ENCODE measurements at regions not wholly inside any gene's neighbourhood (a gene's known extent, or its start where the extent isn't known, plus 50 kb on each side); places are given as distances from the start of the nearest gene placed in this dataset.

DNA sequence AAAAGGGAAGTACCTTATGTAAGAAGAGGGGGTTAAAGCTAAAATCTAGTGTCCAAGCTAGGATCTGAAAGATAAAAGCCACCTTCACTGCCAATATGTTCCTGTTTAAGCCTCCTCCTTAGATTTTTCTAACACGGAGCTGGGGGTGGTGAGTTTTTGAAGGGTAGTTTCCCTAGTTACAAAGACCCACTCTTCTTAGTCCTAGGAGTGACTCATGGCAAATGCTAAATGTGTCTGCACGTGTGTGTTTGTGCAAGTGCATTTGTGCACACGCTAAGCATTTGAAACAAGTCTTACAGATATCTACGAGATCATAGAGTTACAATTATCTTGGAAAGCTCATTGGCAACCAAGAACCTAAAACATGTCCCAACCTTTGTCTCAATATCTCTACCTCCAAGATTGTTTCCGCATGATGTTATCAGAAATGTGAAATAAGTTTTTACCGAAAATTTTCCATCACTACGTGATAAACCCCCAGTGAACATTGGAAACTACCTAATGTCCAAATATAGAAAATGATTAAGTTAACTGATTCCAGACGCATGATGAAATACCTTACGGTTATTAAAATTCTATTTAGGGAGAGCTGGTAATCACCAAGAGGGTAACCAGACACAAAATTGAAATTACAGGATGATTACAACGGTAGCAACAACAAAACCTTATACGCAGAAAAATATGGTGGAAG lies 78.0 kb upstream of the HRH2 start:
- H3K9me3 ChIP-seq (ENCODE audit: control insufficient read depth, insufficient read depth, low read length): no peaks in the 10 kb centered on the region
- no peak overlapping the region for H3K4me3 ChIP-seq (ENCODE audit: low read depth, low read length)
- H3K27ac ChIP-seq (ENCODE audit: low read depth, low read length): no peak overlapping the region
- no peaks in the 10 kb centered on the region for H3K4me1 ChIP-seq (ENCODE audit: control insufficient read depth, insufficient read depth, low read length)
- no peaks in the 10 kb centered on the region for H3K36me3 ChIP-seq (ENCODE audit: control insufficient read depth, insufficient read depth, low read length)
- no peaks in the 10 kb centered on the region for H3K27me3 ChIP-seq (ENCODE audit: control insufficient read depth, insufficient read depth, low read length)
- DNase-seq (ENCODE audit: low read depth in 4 of 6, low spot score in 6 of 6): no peak
- no CpG with 5 or more reads among the region's 11 CpGs for WGBS (ENCODE audit: insufficient coverage)

- no peaks in the 10 kb centered on the region for H3K36me3 ChIP-seq (ENCODE audit: control insufficient read depth, insufficient read depth, low read length)
- no peak overlapping the region for H3K4me3 ChIP-seq (ENCODE audit: low read depth, low read length)
- no peak overlapping the region for H3K27ac ChIP-seq (ENCODE audit: low read depth, low read length)
- no peaks in the 10 kb centered on the region for H3K9me3 ChIP-seq (ENCODE audit: control insufficient read depth, insufficient read depth, low read length)
- no peaks in the 10 kb centered on the region for H3K4me1 ChIP-seq (ENCODE audit: control insufficient read depth, insufficient read depth, low read length)
- no peak for DNase-seq (ENCODE audit: low read depth in 4 of 6, low spot score in 6 of 6)
- WGBS (ENCODE audit: insufficient coverage): 57% methylated on average over 2 of the region's 4 CpGs
- H3K27me3 ChIP-seq (ENCODE audit: control insufficient read depth, insufficient read depth, low read length): no peaks in the 10 kb centered on the region
Observed at GRCh38 chr5:175582697-175583096, 75.2 kb upstream of the HRH2 start.

GRCh38 chr5:175585567-175585966 lies 72.3 kb upstream of the HRH2 start:
- Histone ChIP-seq H3K4me1 (ENCODE audit: control insufficient read depth, insufficient read depth, low read length) (no peaks in the 10 kb centered on the region), H3K36me3 (ENCODE audit: control insufficient read depth, insufficient read depth, low read length) (no peaks in the 10 kb centered on the region), H3K9me3 (ENCODE audit: control insufficient read depth, insufficient read depth, low read length) (no peaks in the 10 kb centered on the region), H3K27me3 (ENCODE audit: control insufficient read depth, insufficient read depth, low read length) (no peaks in the 10 kb centered on the region), H3K4me3 (ENCODE audit: low read depth, low read length) (no peak overlapping the region), H3K27ac (ENCODE audit: low read depth, low read length) (no peak overlapping the region)
- 79% methylated on average over 5 of the region's 5 CpGs for WGBS (ENCODE audit: insufficient coverage)
- no peak for DNase-seq (ENCODE audit: low read depth in 4 of 6, low spot score in 6 of 6)

DNA sequence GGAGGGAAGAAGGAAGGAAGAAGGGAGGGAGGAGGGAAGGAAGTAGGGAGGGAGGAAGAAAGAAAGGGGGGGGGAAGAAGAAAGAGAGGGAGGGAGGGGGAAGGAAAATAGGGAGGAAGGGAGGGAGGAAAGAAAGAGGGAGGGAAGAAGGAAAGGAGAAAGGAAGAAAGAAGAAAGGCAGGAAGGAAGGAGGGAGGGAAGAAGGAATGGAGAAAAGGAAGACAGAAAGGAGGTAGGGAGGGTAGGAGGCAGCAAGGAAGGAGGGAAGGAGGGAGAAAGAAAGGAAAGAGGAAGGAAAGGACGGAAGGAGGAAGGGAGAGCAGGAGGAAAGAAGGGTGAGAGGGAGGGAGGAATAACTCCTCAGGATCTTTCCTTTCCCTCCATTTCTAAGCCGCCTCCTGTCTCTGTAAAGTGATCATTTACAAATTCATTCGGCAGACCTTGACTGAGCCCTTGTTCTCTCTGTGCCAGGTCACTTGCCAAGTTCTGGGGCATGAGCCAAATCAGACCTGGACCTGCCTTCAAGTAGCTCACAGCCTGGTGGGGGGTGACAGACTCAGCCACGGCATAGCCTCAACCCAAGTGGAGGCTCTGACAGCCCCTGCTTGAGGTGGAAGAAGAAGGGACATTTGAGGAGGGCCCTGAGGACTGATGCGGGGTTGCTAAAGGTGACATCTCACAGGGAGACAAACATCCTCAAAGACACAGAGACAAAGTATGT lies 69.0 kb upstream of the HRH2 start:
- no peaks in the 10 kb centered on the region for H3K27me3 ChIP-seq (ENCODE audit: control insufficient read depth, insufficient read depth, low read length)
- no peak overlapping the region for H3K27ac ChIP-seq (ENCODE audit: low read depth, low read length)
- no peaks in the 10 kb centered on the region for H3K4me1 ChIP-seq (ENCODE audit: control insufficient read depth, insufficient read depth, low read length)
- no peaks in the 10 kb centered on the region for H3K9me3 ChIP-seq (ENCODE audit: control insufficient read depth, insufficient read depth, low read length)
- WGBS (ENCODE audit: insufficient coverage): 49% methylated on average over 3 of the region's 5 CpGs
- no peaks in the 10 kb centered on the region for H3K36me3 ChIP-seq (ENCODE audit: control insufficient read depth, insufficient read depth, low read length)
- DNase-seq (ENCODE audit: low read depth in 4 of 6, low spot score in 6 of 6): no peak
- no peak overlapping the region for H3K4me3 ChIP-seq (ENCODE audit: low read depth, low read length)

DNA sequence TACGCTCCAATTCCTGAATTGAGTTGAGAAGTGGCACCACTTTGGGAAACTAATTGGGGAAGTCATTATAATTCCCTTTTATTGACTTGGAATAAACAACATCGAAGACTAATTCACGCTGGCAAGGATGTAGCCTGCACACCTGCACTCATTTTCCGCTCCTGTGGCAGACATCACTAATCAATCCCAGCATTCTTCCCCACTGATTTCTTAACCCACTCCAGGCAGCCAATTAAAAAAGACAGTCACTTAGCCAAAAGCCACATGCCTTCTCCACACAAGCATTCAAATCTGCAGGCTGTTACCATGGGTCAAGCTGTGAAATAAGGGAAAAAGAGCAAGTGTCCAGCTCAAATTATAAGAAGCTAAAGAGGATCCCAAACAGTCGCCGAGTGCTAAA lies 68.2 kb upstream of the HRH2 start:
- Histone ChIP-seq H3K27me3 (ENCODE audit: control insufficient read depth, insufficient read depth, low read length) (no peaks in the 10 kb centered on the region), H3K27ac (ENCODE audit: low read depth, low read length) (no peak overlapping the region), H3K4me1 (ENCODE audit: control insufficient read depth, insufficient read depth, low read length) (no peaks in the 10 kb centered on the region), H3K9me3 (ENCODE audit: control insufficient read depth, insufficient read depth, low read length) (no peaks in the 10 kb centered on the region), H3K4me3 (ENCODE audit: low read depth, low read length) (no peak overlapping the region), H3K36me3 (ENCODE audit: control insufficient read depth, insufficient read depth, low read length) (no peaks in the 10 kb centered on the region)
- no peak for DNase-seq (ENCODE audit: low read depth in 4 of 6, low spot score in 6 of 6)
- WGBS (ENCODE audit: insufficient coverage): 76% methylated on average over 5 of the region's 6 CpGs

GRCh38 chr5:175590471-175590881 lies 67.4 kb upstream of the HRH2 start:
- Histone ChIP-seq H3K9me3 (ENCODE audit: control insufficient read depth, insufficient read depth, low read length) (no peaks in the 10 kb centered on the region), H3K4me1 (ENCODE audit: control insufficient read depth, insufficient read depth, low read length) (no peaks in the 10 kb centered on the region), H3K4me3 (ENCODE audit: low read depth, low read length) (no peak overlapping the region), H3K27me3 (ENCODE audit: control insufficient read depth, insufficient read depth, low read length) (no peaks in the 10 kb centered on the region), H3K36me3 (ENCODE audit: control insufficient read depth, insufficient read depth, low read length) (no peaks in the 10 kb centered on the region), H3K27ac (ENCODE audit: low read depth, low read length) (no peak overlapping the region)
- no peak for DNase-seq (ENCODE audit: low read depth in 4 of 6, low spot score in 6 of 6)
- WGBS (ENCODE audit: insufficient coverage): 92% methylated on average over 1 of the region's 3 CpGs

DNA sequence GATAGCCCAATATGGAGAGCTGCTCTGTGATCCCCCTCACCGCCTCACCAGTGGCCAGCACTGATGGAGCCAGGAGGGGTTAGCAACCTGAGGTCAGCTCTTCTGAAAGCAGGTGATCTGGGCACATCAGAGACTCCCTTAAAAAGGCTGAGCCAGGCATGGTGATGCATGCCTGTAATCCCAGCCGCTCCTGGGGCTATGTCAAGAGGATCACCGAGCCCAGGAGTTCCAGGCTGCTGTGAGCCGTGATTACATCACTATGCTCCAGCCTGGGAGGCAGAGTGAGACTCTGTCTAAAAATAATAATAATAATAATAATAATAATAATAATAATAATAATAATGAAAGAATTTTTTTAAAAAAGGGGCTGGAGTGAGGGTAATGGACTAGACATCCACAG lies 66.6 kb upstream of the HRH2 start:
- H3K4me1 ChIP-seq (ENCODE audit: control insufficient read depth, insufficient read depth, low read length): no peaks in the 10 kb centered on the region
- WGBS (ENCODE audit: insufficient coverage): 92% methylated on average over 2 of the region's 4 CpGs
- no peak overlapping the region for H3K27ac ChIP-seq (ENCODE audit: low read depth, low read length)
- H3K4me3 ChIP-seq (ENCODE audit: low read depth, low read length): no peak overlapping the region
- no peak for DNase-seq (ENCODE audit: low read depth in 4 of 6, low spot score in 6 of 6)
- no peaks in the 10 kb centered on the region for H3K27me3 ChIP-seq (ENCODE audit: control insufficient read depth, insufficient read depth, low read length)
- H3K36me3 ChIP-seq (ENCODE audit: control insufficient read depth, insufficient read depth, low read length): no peaks in the 10 kb centered on the region
- no peaks in the 10 kb centered on the region for H3K9me3 ChIP-seq (ENCODE audit: control insufficient read depth, insufficient read depth, low read length)

- Histone ChIP-seq H3K36me3 (ENCODE audit: control insufficient read depth, insufficient read depth, low read length) (no peaks in the 10 kb centered on the region), H3K4me1 (ENCODE audit: control insufficient read depth, insufficient read depth, low read length) (no peaks in the 10 kb centered on the region), H3K9me3 (ENCODE audit: control insufficient read depth, insufficient read depth, low read length) (no peaks in the 10 kb centered on the region), H3K27ac (ENCODE audit: low read depth, low read length) (no peak overlapping the region), H3K27me3 (ENCODE audit: control insufficient read depth, insufficient read depth, low read length) (no peaks in the 10 kb centered on the region), H3K4me3 (ENCODE audit: low read depth, low read length) (no peak overlapping the region)
- no peak for DNase-seq (ENCODE audit: low read depth in 4 of 6, low spot score in 6 of 6)
Observed at GRCh38 chr5:175593794-175594193, 64.1 kb upstream of the HRH2 start.

- H3K4me3 ChIP-seq (ENCODE audit: low read depth, low read length): no peak overlapping the region
- no peaks in the 10 kb centered on the region for H3K27me3 ChIP-seq (ENCODE audit: control insufficient read depth, insufficient read depth, low read length)
- no peaks in the 10 kb centered on the region for H3K9me3 ChIP-seq (ENCODE audit: control insufficient read depth, insufficient read depth, low read length)
- no peak for DNase-seq (ENCODE audit: low read depth in 4 of 6, low spot score in 6 of 6)
- H3K27ac ChIP-seq (ENCODE audit: low read depth, low read length): no peak overlapping the region
- WGBS (ENCODE audit: insufficient coverage): 93% methylated on average over 5 of the region's 7 CpGs
- no peaks in the 10 kb centered on the region for H3K4me1 ChIP-seq (ENCODE audit: control insufficient read depth, insufficient read depth, low read length)
- H3K36me3 ChIP-seq (ENCODE audit: control insufficient read depth, insufficient read depth, low read length): no peaks in the 10 kb centered on the region
Observed at GRCh38 chr5:175595905-175596304, 62.0 kb upstream of the HRH2 start.

DNA sequence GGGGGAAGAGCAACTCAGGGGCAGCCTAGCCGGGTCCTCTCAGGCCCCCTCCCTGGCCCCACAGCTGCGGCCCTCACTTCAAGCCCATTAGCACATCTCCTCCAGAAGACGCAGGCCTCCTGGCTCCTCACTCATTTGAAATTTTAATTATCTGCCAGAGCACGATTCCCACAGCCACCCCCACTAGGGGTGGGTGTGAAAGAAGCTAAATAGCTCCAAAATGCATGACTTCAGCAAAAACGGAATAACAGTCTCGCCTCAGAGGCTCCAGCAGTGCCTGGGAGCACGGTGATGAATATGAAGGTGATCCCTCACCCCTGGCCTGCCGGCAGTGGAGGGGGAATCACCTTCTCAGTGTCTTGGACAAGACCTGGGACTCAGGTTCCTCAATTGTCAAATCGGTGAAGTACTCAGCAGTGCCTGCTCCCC lies 61.1 kb upstream of the HRH2 start:
- H3K4me1 ChIP-seq (ENCODE audit: control insufficient read depth, insufficient read depth, low read length): no peaks in the 10 kb centered on the region
- 39% methylated on average over 7 of the region's 9 CpGs for WGBS (ENCODE audit: insufficient coverage)
- peak in 2 of 6 donors; percentile 18 to 37 for DNase-seq (ENCODE audit: low read depth in 4 of 6, low spot score in 6 of 6)
- no peaks in the 10 kb centered on the region for H3K9me3 ChIP-seq (ENCODE audit: control insufficient read depth, insufficient read depth, low read length)
- H3K4me3 ChIP-seq (ENCODE audit: low read depth, low read length): no peak overlapping the region
- H3K36me3 ChIP-seq (ENCODE audit: control insufficient read depth, insufficient read depth, low read length): no peaks in the 10 kb centered on the region
- no peaks in the 10 kb centered on the region for H3K27me3 ChIP-seq (ENCODE audit: control insufficient read depth, insufficient read depth, low read length)
- H3K27ac ChIP-seq (ENCODE audit: low read depth, low read length): no peak overlapping the region

Measured in spinal cord (tissue), 9 donors.